ENCODE measurements at regions not wholly inside any gene's neighbourhood (a gene's known extent, or its start where the extent isn't known, plus 50 kb on each side); places are given as distances from the start of the nearest gene placed in this dataset.

DNA sequence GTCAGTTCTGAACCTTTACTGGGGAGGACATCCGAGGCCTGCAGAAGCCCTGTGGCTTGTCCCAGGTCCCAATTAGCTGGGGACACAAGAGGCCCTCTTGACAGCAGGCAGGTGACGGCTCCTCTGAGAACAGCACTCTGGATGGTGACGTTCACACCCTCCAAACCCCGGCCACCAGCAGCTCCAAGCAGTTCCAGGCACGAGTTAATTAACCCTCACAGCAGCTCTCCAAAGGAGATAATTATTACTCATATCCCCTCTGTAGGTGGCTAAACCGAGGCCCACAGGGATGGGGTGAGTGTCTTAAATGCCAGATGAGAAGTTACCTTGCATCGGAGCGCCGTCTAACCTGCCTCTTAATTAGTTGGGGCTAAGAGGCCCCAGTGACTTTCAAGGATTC is 168.9 kb upstream of the CIBAR2 start:
- TF ChIP-seq TAF1 (IDR thresholded peaks at IDR 0.05; ENCODE audit: borderline replicate concordance, insufficient read depth, low read length) (no peak), POLR2AphosphoS5 (IDR thresholded peaks at IDR 0.05; ENCODE audit: low read depth, low read length) (no peak), FOXP2 (optimal IDR thresholded peaks at IDR 0.05; ENCODE audit: borderline replicate concordance, extremely low read depth, extremely low read length, insufficient read depth) (no peak), SIN3A (IDR thresholded peaks at IDR 0.05; ENCODE audit: borderline replicate concordance, insufficient read depth, low read length) (no peak)
- TF ChIP-seq, protein P1, sequence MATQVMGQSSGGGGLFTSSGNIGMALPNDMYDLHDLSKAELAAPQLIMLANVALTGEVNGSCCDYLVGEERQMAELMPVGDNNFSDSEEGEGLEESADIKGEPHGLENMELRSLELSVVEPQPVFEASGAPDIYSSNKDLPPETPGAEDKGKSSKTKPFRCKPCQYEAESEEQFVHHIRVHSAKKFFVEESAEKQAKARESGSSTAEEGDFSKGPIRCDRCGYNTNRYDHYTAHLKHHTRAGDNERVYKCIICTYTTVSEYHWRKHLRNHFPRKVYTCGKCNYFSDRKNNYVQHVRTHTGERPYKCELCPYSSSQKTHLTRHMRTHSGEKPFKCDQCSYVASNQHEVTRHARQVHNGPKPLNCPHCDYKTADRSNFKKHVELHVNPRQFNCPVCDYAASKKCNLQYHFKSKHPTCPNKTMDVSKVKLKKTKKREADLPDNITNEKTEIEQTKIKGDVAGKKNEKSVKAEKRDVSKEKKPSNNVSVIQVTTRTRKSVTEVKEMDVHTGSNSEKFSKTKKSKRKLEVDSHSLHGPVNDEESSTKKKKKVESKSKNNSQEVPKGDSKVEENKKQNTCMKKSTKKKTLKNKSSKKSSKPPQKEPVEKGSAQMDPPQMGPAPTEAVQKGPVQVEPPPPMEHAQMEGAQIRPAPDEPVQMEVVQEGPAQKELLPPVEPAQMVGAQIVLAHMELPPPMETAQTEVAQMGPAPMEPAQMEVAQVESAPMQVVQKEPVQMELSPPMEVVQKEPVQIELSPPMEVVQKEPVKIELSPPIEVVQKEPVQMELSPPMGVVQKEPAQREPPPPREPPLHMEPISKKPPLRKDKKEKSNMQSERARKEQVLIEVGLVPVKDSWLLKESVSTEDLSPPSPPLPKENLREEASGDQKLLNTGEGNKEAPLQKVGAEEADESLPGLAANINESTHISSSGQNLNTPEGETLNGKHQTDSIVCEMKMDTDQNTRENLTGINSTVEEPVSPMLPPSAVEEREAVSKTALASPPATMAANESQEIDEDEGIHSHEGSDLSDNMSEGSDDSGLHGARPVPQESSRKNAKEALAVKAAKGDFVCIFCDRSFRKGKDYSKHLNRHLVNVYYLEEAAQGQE (IDR thresholded peaks at IDR 0.05; ENCODE audit: insufficient read depth in 1 of 2, low read depth in 2 of 2, low read length in 2 of 2): no peak

DNA sequence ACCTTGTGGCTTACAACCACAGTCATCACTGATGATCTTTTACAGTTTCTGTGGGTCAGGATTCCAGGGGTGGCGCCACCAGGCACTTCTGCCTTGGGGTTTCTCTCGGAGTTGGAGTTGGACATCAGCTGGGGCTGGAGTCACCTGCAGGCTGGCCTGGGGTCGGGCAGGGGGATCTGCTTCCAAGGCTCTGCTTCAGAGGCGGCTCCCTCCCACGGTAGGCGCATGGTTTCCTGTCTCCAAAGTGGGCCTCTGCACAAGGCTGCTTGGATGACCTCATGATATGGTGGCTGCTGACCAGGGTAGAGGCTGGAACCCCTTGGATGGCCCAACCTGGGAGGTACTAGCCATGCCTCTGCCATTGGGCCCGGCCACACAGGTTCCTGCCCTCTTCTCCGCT is 170.6 kb upstream of the CIBAR2 start:
- TF ChIP-seq SIN3A (IDR thresholded peaks at IDR 0.05; ENCODE audit: borderline replicate concordance, insufficient read depth, low read length): no peak
- TF ChIP-seq, protein P1 (IDR thresholded peaks at IDR 0.05; ENCODE audit: insufficient read depth in 1 of 2, low read depth in 2 of 2, low read length in 2 of 2): no peak
- no peak for TF ChIP-seq FOXP2 (optimal IDR thresholded peaks at IDR 0.05; ENCODE audit: borderline replicate concordance, extremely low read depth, extremely low read length, insufficient read depth)
- no peak for TF ChIP-seq POLR2AphosphoS5 (IDR thresholded peaks at IDR 0.05; ENCODE audit: low read depth, low read length)
- no peak for TF ChIP-seq TAF1 (IDR thresholded peaks at IDR 0.05; ENCODE audit: borderline replicate concordance, insufficient read depth, low read length)

DNA sequence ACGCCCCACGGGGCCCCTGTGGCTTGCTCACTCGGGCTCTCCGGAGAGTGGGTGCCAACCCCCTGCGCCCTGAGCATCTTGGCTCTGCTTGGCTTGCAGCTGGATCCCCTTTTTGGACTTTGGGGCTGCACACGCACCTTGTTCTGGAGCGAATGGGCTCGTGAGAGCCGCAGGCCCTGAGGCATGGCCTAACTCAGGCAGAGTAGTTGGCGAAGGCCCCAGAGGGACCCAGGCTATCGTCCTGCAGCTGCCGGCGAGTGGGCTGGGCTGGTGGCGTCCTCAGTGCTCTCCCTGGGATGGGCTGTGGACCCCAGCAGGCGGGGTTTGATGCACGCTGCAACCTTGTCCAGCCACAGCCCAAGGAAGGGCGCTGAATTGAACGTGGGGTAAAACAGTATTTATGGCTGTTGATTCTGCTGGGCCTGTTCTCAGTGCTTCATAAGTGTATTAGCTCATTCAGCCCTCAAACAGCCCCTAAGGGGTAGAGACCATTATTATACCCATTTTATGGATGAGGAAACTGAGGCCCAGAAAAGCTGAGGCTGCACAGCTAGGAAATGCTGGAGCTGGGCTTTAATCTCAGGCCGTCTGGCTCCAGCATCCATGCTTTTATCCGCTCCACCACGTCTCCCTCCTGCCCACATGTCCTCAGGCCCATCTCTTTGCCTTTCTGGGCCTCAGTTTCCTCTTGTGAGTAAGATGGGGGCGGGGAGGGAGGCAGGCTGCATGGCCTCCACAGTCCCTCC is 171.2 kb upstream of the CIBAR2 start:
- no peak for TF ChIP-seq TAF1 (IDR thresholded peaks at IDR 0.05; ENCODE audit: borderline replicate concordance, insufficient read depth, low read length)

DNA sequence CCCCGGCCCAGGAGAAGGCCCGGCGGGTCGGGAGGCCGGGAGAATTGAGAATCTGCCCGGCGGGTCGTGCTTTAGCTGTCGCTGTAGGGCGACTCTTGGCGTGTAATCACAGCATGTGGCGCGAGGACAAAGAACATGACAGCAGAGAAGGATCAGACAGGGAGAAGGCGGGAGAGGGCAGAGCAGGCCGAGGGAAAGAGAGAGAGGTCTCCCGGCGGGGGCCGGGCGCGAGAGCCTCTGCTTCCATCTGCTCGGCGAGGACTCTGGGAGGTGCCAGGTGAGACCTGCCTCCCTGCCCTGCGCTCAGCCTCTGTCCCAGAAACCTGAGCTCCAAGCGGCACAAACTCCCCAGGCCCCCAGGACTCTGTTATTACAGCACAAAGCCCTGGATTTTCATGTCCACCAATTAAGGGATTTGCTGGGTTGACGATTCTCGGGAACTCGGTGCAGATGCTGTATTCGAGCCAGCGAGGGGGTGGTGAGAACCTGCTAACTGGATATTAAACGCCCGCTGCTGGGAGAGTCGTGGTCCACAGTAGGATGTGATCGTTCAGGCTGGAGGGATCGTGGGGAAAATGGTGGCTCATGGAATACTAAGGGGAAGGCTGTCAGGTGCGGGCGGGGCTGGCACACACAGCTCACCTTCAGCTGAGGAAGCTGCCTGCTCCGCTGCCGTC is 172.0 kb upstream of the CIBAR2 start:
- no peak for TF ChIP-seq SIN3A (IDR thresholded peaks at IDR 0.05; ENCODE audit: borderline replicate concordance, insufficient read depth, low read length)
- TF ChIP-seq POLR2AphosphoS5 (IDR thresholded peaks at IDR 0.05; ENCODE audit: low read depth, low read length): no peak
- no peak for TF ChIP-seq FOXP2 (optimal IDR thresholded peaks at IDR 0.05; ENCODE audit: borderline replicate concordance, extremely low read depth, extremely low read length, insufficient read depth)
- TF ChIP-seq TAF1 (IDR thresholded peaks at IDR 0.05; ENCODE audit: borderline replicate concordance, insufficient read depth, low read length): no peak
- TF ChIP-seq, protein P1 (IDR thresholded peaks at IDR 0.05; ENCODE audit: insufficient read depth in 1 of 2, low read depth in 2 of 2, low read length in 2 of 2): no peak

DNA sequence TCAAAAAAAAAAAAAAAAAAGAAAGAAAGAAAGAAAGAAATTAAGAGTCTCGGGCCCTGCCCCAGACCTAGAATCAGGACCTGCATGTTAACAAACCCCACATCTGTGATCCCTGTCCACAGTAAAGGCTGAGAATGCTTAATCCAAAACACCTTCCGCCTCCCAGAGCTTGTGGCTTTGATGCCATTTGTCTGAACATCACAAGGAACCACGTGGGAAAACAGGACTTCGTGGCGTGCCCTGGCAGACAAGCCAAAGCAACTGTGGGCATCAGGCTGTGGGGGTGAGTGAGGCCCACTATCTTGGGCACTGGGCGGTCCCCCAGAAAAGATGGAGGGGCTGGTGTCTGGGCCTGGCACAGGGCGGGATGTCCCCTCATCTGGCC is 173.4 kb upstream of the CIBAR2 start:
- TF ChIP-seq SIN3A (IDR thresholded peaks at IDR 0.05; ENCODE audit: borderline replicate concordance, insufficient read depth, low read length): no peak
- TF ChIP-seq POLR2AphosphoS5 (IDR thresholded peaks at IDR 0.05; ENCODE audit: low read depth, low read length): no peak

DNA sequence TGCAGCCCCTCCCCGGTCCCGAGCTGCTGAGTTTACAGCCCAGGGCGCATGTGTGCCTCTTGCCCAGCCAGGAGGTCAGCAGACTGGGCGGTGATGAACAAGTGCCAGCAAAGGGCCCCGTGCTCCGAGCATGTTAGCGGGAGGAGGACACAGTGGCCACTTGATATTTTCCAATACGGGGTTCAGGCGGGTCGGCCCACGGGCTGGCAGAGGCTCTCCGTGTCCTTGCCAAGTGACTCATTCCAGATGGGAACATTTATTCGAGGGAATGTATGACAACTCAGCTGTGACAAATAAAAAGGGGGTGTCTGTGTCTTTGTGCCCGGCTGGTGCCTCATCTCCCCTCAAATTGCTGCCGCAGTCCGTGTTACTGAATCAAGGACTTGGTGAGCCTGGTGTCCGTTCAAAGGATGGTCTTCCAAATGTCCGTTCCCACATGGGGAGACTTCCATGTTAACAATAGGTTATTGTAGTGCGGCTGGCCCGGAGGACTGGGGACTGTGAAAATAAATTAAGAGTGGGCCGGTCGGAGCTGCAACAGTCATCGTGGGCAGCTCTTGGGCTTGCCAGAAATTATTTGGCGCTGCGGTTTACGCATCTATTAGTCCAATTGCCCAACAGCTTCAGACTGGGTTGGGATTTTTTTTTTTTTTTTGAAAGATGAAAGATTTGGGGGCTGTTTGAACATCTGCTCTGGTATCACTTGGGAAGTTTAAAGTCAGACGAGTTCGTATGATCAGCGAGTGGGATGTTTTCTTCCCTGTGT is 174.0 kb upstream of the CIBAR2 start:
- no peak for TF ChIP-seq TAF1 (IDR thresholded peaks at IDR 0.05; ENCODE audit: borderline replicate concordance, insufficient read depth, low read length)
- TF ChIP-seq POLR2AphosphoS5 (IDR thresholded peaks at IDR 0.05; ENCODE audit: low read depth, low read length): no peak
- TF ChIP-seq SIN3A (IDR thresholded peaks at IDR 0.05; ENCODE audit: borderline replicate concordance, insufficient read depth, low read length): no peak
- TF ChIP-seq, protein P1 (IDR thresholded peaks at IDR 0.05; ENCODE audit: insufficient read depth in 1 of 2, low read depth in 2 of 2, low read length in 2 of 2): no peak
- TF ChIP-seq FOXP2 (optimal IDR thresholded peaks at IDR 0.05; ENCODE audit: borderline replicate concordance, extremely low read depth, extremely low read length, insufficient read depth): no peak
